NCI-H128 (cell line): ENCODE measurements at regions not wholly inside any gene's neighbourhood (a gene's known extent, or its start where the extent isn't known, plus 50 kb on each side); places are given as distances from the start of the nearest gene placed in this dataset.

Experiments
- DNase-seq: peaks from one replicate; lab custom pipeline; 2025; ENCODE audit not compliant: unreplicated experiment; lab: John Stamatoyannopoulos, UW

DNA sequence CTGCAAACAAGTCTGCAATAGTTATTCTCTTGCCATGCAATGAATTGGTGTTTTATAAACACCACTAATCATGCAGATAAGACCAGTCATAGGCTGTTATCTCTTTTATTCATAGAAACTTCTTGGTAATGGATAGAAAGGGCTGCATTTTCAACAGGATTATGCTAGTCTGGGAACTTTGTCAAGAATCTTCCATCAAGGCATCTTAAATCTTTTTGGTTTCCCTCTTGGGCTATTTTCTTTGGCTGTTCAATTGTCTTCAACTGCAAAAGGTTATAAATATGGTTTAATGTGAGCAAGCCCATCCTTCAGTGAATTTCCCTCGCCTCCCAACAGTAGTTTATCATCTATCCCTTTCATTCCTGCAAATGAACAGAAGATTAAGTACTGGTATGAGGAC is 59.0 kb upstream of the MINAR1 start:
- no peak for DNase-seq

DNA sequence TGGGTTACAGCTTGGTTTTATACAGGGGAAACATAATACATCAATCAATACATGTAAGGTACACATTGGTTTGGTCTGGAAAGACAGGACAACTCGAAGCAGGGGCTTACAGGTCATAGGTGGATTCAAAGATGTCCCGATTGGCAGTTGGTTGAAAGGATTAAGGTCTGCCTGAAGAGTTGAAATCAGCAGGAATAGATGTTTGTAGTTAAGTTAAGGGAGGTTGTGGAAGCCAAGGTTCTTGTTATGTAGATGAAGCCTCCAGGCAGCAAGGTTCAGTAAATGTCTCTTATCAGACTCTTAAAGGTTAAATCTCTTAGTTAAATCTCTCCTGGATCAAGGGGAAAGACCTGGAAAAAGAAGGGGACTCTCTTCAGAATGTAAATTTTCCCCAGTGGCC is 58.4 kb upstream of the MINAR1 start:
- DNase-seq: no peak

DNA sequence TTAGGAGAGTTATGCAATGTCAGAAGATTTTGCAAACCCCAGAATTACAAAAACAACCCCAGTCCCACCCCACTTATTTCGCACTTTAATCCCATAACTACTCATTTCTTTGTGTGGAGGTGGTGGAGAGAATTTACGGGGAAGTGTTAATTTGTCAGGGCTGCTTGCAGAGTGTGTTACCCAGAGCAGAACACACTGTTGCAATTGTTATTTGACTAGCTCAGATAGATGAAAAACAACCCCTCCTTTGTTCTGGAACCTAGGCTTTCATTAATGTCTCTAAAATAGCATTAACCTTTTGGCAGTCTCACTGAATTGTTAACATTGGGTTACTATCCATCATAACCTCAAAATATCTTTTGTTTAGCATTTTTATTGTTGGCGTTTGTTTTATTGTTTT is 55.8 kb upstream of the MINAR1 start:
- DNase-seq: no peak

DNA sequence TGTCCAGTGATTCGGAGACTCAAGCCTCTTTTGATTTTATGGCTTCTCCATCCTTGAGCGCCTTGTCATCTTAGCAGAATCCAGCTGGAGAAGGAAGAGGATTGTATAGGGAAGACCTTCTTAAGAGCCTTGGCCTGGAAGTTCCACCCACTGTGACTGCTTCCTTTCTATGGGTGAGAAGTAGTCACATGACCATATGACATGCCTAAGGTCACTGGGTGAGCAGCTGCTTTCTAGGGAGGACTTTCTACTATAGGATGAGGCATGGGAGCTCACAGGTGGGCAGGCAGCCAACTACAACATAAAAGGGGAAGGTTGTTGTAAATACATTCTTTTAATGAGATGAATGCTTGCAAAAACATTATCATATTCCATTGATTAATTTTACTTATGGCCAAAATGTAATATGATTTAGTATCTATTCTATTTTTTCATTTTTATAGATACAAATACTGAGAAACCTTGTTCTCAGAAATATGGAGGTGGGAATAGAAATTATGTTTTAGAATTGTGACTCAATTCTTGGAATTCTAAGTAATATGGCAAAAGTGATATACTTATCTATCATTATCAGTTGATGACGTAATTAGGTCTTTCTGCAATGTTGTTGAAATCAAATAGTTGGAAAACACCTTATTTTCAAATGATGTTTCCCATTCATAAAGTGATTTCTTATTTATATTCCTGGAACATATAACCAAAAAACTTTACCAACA is 53.6 kb upstream of the MINAR1 start:
- no peak for DNase-seq

DNA sequence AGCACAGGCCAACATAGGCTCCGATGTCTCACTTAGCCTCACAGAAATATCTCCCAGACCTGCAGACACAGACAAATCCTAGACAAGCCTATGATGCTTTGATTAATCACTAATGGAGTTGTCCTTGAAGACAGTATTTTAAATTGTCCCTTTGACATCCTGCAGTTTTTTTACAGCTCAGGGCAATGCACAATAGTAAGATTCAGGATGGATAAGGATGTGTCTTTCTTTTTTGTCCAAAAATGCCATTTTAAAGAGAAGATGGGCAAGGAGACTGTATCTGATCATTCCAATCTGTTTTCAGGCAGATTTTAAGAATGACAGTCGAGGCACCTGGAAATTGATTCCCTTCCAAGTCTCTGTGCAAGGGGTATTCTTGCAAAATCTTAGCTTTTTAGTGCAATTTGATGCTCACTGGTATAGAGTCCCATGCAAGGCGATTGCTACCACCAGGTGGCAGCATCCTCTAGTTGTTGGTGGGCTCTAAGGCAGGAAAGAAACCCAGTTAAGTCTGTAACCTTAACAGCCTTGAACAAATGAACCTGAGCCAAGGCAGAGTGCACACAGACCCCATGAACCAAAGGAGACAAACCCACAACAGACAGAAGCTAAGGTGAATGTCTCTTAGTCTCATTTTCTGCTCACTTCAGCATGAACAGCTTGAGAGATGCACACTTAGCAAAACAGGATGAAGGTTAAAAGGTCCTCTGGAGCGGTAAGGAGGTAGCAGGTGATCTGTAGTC is 51.2 kb upstream of the MINAR1 start:
- DNase-seq: peak; percentile 53

DNA sequence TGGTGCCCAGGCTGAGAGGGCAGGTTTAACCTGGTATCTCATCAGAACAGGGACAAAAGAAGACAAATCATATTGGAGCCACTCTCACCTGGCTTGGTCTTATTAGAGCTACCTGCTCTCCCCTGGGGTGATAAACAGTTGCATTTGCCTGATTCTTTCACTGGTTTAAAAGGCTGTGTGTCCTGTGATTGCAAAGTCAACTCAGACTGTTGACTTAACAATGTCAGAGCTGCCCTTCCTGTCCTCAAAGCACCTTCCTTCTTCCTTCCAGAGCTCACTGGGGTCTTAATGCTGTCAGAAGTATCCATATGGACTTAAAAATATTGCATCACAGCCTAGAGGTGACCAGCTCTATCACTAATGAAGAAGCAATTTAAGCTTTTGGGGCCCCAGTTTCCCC is 50.5 kb upstream of the MINAR1 start:
- DNase-seq: no peak
